DMS53 treated with DMSO at 0.1 percent for 48 hours (cell line): ENCODE measurements at regions not wholly inside any gene's neighbourhood (a gene's known extent, or its start where the extent isn't known, plus 50 kb on each side); places are given as distances from the start of the nearest gene placed in this dataset.
"Not testable (repeated sequence)": the region's sequence is repeated elsewhere in the genome, so short reads cannot be mapped to it uniquely, and the experiment has no call there.

Experiments
- DNase-seq: peaks from one replicate; lab custom pipeline; 2025; ENCODE audit not compliant: unreplicated experiment; lab: John Stamatoyannopoulos, UW

GRCh38 chr9:82115900-82116299 is 127.3 kb downstream of the SPATA31D1 start:
- DNase-seq = no peak

GRCh38 chr9:82116556-82116955 is 128.0 kb downstream of the SPATA31D1 start:
- DNase-seq = no peak

GRCh38 chr9:82117026-82117811 is 128.6 kb downstream of the SPATA31D1 start:
- no peak for DNase-seq

- DNase-seq = no peak
Observed at GRCh38 chr9:82122731-82123130, 134.2 kb downstream of the SPATA31D1 start.

GRCh38 chr9:82124090-82124489 is 135.5 kb downstream of the SPATA31D1 start:
- no peak for DNase-seq

GRCh38 chr9:82126256-82126655 is 137.7 kb downstream of the SPATA31D1 start:
- DNase-seq = no peak

GRCh38 chr9:82127465-82127864 is 138.9 kb downstream of the SPATA31D1 start:
- DNase-seq = no peak

GRCh38 chr9:82128011-82128696 is 139.6 kb downstream of the SPATA31D1 start:
- DNase-seq = no peak

- no peak for DNase-seq
Observed at GRCh38 chr9:82129708-82130107, 141.1 kb downstream of the SPATA31D1 start.

GRCh38 chr9:82130331-82131042 is 141.9 kb downstream of the SPATA31D1 start:
- DNase-seq = no peak

GRCh38 chr9:82131072-82131471 is 142.5 kb downstream of the SPATA31D1 start:
- DNase-seq = no peak

GRCh38 chr9:82132024-82132423 is 143.5 kb downstream of the SPATA31D1 start:
- no peak for DNase-seq

GRCh38 chr9:82134010-82134409 is 145.4 kb downstream of the SPATA31D1 start:
- DNase-seq = no peak

- no peak for DNase-seq
Observed at GRCh38 chr9:82135106-82135505, 146.5 kb downstream of the SPATA31D1 start.

GRCh38 chr9:82138081-82138480 is 149.5 kb downstream of the SPATA31D1 start:
- DNase-seq = not testable (repeated sequence)

- no peak for DNase-seq
Observed at GRCh38 chr9:82140471-82140870, 151.9 kb downstream of the SPATA31D1 start.

- DNase-seq = no peak
Observed at GRCh38 chr9:82144803-82145202, 156.2 kb downstream of the SPATA31D1 start.

- no peak for DNase-seq
Observed at GRCh38 chr9:82146677-82147076, 158.1 kb downstream of the SPATA31D1 start.

GRCh38 chr9:82147798-82148425 is 159.3 kb downstream of the SPATA31D1 start:
- no peak for DNase-seq

- DNase-seq = no peak
Observed at GRCh38 chr9:82148426-82148810, 159.8 kb downstream of the SPATA31D1 start.

- DNase-seq = no peak
Observed at GRCh38 chr9:82148901-82149461, 160.4 kb downstream of the SPATA31D1 start.
